Activated CD8-positive, alpha-beta memory T cell treated with anti-CD3 and anti-CD28 coated beads for 1 hour (primary cell): ENCODE measurements at regions not wholly inside any gene's neighbourhood (a gene's known extent, or its start where the extent isn't known, plus 50 kb on each side); places are given as distances from the start of the nearest gene placed in this dataset.
"Not testable (repeated sequence)": the region's sequence is repeated elsewhere in the genome, so short reads cannot be mapped to it uniquely, and the experiment has no call there.

ENCODE experiments used
- DNase-seq, 2 donors: peaks; one replicate each; pipeline ENCODE4 v3.0.0-alpha.2; 2020; ENCODE audit warnings: low read depth in 1 of 2; ENCODE audit errors: extremely low read depth in 1 of 2

DNA sequence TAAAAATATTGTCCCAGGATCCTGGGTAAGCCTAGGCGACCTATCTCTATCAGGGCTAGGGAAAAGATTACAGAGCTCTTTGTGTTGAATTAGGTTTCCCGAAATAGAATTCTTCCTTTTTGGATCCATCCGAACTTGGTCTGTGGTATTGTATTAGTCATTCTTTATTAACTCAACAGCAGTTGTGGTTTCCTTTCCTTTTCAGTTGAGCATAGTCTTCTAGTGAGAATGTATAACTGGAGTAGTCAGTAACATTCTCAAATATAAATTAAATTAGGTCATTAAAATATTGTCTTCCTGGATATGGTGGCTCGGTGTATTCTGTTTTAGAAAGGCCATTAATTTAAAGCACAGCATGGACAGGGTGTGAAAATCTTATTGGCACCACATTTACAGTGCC, 520.4 kb downstream of the NLGN4X start:
- no peak for DNase-seq

DNA sequence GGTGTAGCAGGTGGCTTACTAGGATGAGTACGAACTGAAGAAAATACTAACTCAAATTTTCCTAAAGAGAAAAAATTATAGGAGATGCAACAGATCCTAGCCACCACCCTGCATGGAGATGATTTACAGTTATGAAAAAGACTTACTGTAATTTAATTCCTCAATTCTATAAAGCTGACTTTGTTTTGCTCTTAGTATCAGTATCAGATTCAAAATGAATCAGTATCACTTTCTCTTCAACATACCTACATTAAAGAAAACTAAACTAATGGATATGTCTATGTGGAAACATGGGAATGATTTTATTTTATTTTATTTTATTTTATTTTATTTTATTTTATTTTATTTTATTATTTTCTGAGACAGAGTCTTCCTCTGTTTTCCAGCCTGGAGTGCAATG, 525.8 kb downstream of the NLGN4X start:
- no peak for DNase-seq

DNA sequence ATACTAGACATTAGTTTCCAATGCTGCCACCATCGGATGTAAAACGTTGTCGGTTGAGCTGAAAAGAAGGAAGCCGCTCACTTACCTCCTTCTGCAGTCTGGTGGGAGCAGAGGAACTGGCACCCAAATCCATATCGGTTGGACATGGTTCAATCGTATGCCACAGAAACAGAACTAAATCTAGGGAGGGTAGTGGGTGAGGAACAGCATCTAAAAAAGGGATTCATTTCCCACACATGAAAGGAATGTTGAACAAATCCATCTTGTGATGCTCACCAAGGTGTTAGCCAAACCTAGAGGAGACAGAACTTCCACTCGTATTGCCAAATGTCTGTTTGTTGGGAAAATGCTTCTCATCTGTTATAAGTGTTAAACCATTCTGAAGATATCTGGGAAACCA, 532.7 kb downstream of the NLGN4X start:
- no peak for DNase-seq

DNA sequence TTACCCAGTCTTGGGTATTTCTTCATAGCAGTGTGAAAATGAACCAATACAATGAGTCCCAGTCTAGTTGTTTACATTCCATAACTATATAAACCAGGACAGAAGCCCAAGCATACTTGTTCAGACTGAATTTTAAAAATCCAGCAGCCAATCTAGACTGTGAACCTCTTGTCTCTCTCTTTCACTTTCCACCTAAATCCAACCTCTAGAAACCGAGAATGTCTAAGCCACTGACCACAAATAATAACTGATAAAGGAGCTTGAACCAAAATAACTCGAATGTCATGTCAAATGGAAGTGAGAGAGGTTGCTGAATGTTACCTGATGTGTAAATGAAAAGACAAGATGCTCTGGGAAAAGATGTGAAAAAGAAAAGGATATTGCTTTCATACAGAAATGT, 544.7 kb downstream of the NLGN4X start:
- DNase-seq: no peak

DNA sequence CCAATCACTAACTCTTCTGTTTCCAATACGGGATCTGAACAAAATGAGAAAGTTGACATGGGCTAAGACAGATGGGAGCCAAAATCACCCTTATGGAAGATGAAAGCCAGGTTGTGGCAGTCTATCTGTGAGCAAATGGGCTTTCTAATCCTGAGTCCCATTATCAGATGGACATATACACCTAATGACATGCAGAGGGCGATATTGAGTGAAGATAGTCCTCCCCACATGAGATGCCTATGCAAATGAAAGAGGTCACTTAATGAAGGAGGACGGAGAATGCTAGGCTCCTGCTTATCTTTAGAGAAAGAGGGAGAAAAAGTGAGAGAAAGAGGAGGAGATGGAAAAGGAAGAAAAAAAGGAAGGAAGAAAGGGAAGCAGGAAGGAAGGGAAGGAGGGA, 547.5 kb downstream of the NLGN4X start:
- no peak for DNase-seq

DNA sequence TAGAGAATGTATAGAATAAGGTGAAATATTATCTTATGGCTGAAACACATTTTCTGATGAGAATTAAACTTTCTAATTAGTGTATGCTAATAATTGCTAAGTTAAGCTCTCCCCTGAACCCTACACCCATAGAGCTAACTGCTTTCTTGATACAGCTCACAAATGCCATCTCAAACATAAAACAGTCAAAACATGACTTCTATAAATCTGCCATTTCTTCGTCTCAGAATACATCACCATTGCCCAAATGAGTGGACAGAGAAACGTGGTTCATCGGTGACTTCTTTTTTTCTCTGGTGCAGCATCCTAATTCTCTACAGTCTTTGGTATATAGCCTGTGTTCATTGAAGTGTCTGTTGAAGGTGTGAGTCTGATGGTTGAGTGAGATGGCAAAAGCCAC, 554.6 kb downstream of the NLGN4X start:
- DNase-seq: no peak

DNA sequence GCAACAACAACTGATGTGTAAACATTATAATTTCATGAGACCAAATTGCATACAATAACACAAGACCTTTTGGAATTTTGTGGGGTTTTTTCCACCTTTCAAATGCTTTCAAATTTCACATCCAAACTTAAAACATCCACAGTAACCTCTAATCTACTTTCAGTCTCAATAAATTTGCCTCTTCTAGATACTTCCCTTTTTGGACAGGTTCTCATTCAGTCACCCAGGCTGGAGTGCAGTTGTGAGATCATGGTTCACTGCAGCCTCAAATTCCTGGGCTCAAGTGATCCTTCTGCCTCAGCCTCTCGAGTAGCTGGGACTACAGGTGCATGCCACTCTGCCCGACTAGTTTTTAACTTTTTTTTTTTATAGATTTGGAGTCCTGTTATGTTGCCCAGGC, 556.6 kb downstream of the NLGN4X start:
- no peak for DNase-seq

DNA sequence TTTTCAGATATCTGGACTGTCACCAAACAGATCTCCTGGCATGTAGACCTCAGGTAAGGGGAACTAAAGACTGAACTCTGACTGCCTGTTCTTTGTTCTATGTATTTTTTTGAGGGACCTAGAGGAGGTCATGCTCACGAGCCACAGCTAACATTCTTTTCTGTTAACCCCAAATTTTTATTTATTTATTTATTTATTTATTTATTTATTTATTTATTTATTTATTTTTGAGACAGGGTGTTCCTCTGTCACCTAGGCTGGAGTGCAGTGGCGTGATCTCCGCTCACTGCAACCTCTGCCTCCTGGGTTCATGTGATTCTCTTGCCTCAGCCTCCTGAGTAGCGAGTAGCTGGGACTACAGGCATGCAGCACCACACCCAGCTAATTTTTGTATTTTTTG, 562.0 kb downstream of the NLGN4X start:
- DNase-seq: not testable (repeated sequence)

DNA sequence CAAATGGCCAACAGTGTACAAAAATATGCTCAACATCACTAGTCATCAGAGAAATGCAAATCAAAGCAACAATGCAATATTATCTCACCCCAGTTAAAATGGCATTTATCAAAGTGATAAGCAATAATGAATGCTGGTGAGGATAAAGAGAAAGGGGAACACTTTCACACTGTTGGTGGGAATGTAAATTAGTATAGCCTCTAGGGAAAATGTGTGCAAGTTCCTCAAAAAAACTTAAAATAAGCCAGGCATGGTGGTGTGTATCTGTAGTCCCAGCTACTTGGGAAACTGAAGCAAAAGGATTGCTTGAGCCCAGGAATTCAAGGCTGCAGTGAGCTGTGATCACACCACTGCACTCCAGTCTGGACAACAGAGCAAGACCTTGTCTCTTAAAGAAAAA, 572.1 kb downstream of the NLGN4X start:
- DNase-seq: no peak

DNA sequence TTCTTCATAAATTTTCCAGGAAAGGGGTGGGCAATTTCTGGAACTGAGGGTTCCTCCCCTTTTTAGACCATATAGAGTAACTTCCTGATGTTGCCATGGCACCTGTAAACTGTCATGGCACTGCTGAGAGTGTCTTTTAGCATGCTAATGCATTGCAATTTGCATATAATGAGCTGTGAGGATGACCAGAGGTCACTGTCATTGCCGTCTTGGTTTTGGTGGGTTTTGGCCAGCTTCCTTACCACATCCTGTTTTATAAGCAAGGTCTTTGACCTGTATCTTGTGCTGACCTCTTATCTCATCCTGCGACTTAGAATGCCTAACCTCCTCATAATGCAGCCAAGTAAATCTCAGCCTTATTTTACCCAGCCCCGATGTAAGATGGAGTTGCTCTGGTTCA, 577.8 kb downstream of the NLGN4X start:
- DNase-seq: no peak

DNA sequence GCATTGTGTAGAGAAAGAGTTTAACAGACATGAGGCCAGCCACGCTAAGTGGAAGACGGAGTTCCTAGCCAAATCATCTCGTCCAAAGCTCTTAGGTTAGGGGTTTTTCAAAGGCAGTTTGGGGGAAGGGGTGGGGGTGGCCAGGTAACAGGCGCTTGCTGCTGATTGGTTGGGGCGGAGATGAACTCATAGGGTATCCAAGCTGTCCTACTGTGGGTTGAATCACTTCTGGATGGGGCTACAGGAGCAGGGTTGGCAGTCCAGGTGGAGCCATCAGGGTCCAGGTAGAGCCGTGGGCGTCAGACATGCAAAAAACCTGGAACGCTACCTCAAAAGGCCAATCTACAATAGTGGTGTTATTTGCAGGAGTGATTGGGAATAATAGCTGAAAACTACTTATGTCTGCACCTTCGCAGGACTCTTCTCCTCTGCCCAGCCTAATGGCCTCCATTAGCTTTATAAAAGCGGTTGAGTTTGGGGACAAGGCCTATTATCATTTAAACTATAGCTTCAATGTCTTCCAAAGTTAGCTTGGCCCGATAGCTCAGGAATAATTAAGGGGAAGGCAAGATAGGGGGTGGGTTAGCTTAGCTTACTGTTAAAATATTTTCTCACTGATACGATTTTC, 579.6 kb downstream of the NLGN4X start:
- DNase-seq: no peak

DNA sequence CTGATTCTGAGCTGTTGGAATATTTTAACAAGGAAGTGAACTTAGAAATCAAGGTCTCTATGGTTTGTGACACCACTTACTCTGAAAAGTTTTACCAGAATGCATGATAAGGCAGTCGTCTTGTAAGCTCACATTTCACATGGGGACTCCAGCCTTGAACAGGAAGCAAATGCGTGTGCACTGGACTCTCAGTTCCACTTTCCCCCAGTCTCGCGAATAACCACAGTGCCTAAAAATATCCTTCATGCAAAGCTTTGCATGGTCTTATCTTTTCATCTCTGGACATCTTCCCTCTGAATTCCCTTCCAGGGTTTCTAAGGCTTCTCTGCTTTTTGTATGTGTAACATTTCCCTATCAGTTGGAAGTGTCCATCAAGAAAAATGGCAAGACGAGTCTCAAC, 581.8 kb downstream of the NLGN4X start:
- no peak for DNase-seq

DNA sequence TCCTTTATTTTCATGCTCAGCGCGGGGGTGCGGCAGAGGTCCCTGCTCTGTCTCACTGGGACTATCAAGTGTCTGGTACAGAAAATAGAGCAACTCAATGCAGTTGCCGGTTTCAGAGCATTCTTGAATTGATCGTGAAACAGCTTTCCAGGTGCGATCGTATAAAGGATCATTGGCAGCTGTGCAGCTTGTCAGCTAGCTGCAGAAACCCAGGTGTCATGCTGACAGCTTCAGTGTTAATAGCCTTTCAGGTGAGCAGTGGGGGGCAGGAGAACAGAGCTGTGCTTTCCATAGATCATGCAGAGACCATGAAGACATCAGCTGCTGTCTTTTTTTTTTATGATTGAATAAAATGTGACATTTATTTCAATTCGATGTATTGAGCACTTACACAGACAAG, 583.9 kb downstream of the NLGN4X start:
- no peak for DNase-seq

DNA sequence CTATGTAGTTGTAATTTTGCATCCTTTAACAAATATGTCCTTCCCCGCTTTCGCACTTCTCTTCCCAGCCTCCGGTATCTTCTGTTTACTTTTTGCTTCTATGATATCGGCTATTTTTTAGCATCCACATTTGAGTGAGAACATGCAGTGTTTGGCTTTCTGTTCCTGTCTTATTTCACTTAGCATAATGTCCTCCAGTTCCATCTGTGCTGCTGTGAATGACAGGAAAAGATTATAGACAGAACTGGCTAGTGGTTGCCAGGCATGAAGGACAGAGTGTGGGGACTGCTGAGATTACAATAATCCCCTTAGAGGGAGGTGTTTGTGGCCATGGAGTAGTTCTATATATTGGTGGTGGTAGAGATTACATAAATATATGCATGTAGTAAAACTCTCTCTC, 588.6 kb downstream of the NLGN4X start:
- DNase-seq: no peak

DNA sequence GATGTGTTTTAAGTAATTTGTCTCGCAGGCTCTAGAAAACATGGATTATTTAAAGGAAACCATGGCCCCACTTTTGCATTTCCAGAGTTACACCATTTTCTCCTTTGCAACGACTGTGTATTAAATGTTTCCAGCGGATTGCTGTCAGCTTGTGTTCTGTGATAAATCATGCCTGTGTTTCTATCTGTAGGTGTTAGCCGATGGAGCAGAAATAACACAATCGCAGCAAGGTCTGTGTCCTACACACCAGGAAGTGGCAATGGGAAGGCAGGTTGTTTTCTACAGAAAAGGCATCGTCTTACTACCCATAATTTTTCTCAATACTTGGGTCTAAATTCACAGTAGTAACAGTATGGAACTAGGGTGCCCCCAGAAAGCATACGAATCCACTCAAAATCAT, 590.1 kb downstream of the NLGN4X start:
- no peak for DNase-seq

DNA sequence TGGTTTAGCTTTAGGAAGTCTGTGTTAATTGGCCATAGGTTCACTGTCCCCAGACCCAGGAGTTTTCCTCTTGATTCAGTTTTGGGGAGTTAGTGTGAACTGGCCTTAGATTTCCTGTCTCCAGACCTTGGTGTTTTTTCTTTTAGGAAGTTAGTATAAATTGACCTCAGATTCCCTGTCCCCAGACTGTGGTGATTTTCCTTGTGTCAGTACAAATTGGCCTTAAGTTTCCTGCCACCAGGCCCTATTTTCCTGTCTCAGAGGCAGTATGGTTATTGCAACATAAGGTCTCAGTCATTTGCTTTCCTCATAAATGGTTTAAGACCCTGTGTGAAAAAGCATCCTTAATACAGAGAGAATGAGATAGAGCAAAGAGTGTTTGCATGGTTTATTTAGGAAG, 595.8 kb downstream of the NLGN4X start:
- DNase-seq: no peak

DNA sequence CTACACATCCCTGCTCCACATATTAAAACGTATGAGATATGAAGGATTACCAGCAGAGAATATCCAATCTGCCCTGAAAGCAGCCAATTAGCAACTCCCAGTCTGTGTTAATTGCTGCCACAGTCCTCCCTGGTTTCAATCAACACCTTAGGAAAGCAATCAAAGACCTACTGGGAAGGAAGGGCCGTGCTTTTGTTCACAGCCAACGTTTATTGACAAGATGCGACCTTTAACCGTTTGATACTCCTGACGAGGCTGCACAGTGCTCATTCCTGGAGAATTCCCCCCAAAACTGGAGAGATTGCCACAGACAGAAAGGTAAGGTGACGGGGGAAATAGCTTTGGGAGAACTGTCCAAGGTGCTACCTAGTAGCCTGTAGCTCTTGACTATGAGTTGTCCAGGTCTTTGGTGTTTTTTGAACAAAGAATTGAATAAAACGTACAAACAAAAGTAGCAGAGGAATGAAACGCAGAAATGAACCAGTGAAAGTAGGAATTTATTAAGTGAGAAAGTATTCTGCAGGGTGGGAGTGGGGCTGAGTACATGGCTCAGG, 596.5 kb downstream of the NLGN4X start:
- DNase-seq: no peak

DNA sequence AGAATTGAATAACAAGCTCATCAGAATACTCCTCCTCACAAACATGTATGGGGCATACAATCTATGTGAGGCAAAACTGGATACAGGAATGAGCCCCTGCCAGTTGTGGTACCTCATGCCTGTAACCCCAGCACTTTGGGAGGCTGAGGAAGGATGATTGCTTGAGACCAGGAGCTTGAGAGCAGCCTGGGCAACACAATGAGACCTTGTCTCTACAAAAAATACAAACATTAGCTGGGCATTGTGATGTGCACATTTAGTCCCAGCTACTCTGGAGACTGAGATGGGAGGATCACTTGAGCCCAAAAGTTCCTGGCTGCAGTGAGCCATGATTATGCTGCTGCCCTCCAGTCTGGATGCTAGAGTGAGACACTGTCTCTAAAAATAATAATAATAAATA, 611.0 kb downstream of the NLGN4X start:
- DNase-seq: no peak

DNA sequence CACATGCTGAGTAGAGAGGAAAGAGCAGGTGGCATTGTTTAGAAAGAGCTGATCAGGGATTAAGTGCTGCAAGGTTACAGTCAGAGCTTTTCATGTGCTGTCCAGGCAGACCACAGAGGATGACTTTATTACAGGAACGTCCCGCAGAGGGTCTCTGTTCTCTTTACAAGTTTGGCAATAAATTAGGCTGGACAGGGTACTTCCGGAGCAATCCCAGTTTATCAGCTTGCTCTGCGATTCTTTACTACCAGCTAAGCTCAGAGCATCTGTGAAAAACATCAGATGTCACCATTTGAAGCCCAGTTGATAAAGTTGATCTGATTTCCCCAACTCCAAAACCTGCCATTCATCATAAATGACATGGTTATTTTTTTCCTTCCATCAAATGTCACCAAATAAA, 633.1 kb downstream of the NLGN4X start:
- DNase-seq: no peak

DNA sequence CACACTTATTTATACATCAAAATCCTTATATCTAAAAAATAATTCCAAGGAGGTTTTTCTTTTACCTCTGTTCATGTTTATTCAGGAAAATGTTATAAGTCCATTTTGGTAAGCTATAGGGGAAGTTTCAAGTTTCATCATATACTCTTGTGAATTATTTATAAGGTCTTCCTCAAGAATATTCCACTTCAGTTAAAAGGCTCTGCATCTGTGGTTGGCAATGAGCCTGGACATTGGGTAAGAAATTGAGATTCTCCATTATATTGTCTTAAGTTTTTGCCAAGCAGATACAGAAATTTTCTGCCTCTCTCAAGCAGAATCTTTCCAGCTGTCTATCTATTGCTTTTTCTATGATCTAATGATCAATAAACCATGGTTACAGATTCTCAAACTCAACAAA, 641.9 kb downstream of the NLGN4X start:
- no peak for DNase-seq

DNA sequence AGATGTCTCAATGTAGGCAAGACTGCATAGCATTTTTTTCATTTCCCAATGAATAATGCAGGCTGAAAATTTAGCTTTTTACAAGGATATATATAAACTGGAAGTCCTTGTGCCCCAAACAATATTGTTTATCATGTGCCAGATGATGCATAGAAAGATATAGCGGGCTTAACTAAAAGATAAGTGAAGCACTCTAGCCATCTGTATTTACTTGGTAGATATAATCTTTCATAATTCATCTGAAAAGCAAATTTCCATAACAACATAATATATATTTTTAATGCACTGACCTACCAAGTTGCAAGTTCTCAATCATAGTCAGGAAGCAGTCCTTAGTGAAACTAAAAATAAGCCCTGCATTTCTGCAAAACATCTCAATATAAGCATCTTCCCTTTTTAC, 653.3 kb downstream of the NLGN4X start:
- no peak for DNase-seq

DNA sequence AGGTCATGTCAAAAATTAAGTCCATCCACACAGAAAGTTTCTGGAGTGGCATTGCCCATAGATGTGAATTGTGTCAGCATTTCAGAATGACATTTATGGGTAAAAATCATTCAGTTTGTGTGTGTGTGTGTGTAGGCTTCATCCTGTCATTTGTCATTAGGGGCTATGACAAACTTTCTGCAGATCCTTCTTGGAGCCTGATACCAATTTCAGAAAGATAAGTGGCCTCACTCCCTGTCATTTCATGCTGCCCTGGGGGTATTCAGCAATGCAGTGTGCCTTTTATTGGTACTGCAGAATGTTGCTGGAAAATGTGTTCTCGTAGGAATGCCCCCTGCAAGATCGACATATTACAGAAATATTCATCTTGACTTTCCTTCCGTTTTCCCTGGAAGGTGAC, 659.7 kb downstream of the NLGN4X start:
- no peak for DNase-seq

DNA sequence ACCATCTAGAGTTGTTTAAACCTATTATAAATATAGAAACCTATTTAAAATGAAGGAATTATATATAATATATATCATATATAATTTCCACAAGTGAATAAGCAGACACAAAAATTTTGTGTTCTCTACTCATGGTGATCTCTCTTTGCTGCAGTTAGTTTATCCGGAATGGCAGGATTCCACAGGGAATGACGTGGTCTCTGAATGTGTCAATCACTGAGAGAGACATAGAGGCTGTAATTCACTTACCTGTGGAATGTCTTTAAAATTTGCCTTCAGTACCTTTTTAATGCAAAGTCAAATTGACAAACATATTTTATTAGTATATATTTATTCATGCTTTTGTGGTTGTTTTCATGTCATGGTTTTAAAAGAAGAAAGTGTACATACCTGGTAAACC, 669.3 kb downstream of the NLGN4X start:
- DNase-seq: no peak
